K562 (cell line): ENCODE measurements at regions not wholly inside any gene's neighbourhood (a gene's known extent, or its start where the extent isn't known, plus 50 kb on each side); places are given as distances from the start of the nearest gene placed in this dataset.

ENCODE experiments used
- ATAC-seq: fragments of 200-7000 bp; cut with Tn5 transposase; 3 replicates; pipeline ENCODE4 v1.9.1; 2020; ENCODE audit warnings: moderate library complexity
- BruUV-seq: library from RNA; stranded (reverse); fragments of 400-500 nt; replicated peaks from 2 replicates; lab custom pipeline; 2021; lab: Mats Ljungman, UMichigan
- CTCF ChIA-PET: fragments of 300-600 bp; formaldehyde crosslinking; extraction: SDS; loops from one replicate; lab custom pipeline; 2021; ENCODE audit warnings: low intra/inter-chr PET ratio; lab: Yijun Ruan, JAX
- POLR2A ChIA-PET: fragments of 300-600, 350-650 bp; sonication (Branson Sonifier 250); formaldehyde crosslinking; extraction: SDS; loops from one replicate; lab custom pipeline; 2021; ENCODE audit warnings: antibody characterized with exemption, inconsistent platforms; lab: Yijun Ruan, JAX
- DNase-seq, 4 experiments: peaks; one replicate each; pipeline versions ENCODE4 v3.0.0 to v3.0.0-alpha.2; 2011 to 2018; ENCODE audit warnings: low spot score in 3 of 4, mixed read lengths in 3 of 4; ENCODE audit errors: extremely low read depth in 1 of 4
- FAIRE-seq: peaks from 2 replicates; lab custom pipeline; 2011; peaks lifted over from hg19 to GRCh38; lab: Jason Lieb, UNC
- H2AFZ ChIP-seq: 2 replicates; pipeline ENCODE4 v1.6.0; 2011; ENCODE audit warnings: low read depth, low read length, control low read depth, inconsistent platforms
- H3K27ac ChIP-seq: fragments of 200-600 bp; 3 replicates; pipeline ENCODE4 v1.8.0; 2011; ENCODE audit warnings: low read depth, mild to moderate bottlenecking, control low read depth, inconsistent platforms, low read length, moderate library complexity, mixed read lengths; ENCODE audit errors: extremely low read depth
- H3K27me3 ChIP-seq, 2 experiments: fragments of 300-600 bp in 1 of 2; 2 replicates in 1 of 2; 3 replicates in 1 of 2; pipeline versions ENCODE4 v1.6.0 to v1.8.0; 2011; ENCODE audit warnings: inconsistent platforms in 2 of 2, low read length in 2 of 2, mild to moderate bottlenecking in 1 of 2, mixed read lengths in 1 of 2, moderate library complexity in 1 of 2; ENCODE audit not compliant: control insufficient read depth in 2 of 2, insufficient read depth in 2 of 2
- H3K36me3 ChIP-seq: fragments of 300-600 bp; 3 replicates; pipeline ENCODE4 v1.8.0; 2011; ENCODE audit warnings: mild to moderate bottlenecking, low read length, inconsistent platforms; ENCODE audit not compliant: control insufficient read depth, insufficient read depth
- H3K4me1 ChIP-seq, 2 experiments: fragments of 200-600 bp in 1 of 2; replicated peaks in 1 of 2; 2 replicates in 1 of 2; 3 replicates in 1 of 2; pipeline versions ENCODE4 v1.5.1 to v1.8.0; 2011; ENCODE audit warnings: inconsistent platforms in 2 of 2, low read length in 2 of 2, mild to moderate bottlenecking in 1 of 2, mixed read lengths in 1 of 2, moderate library complexity in 1 of 2; ENCODE audit not compliant: control insufficient read depth in 2 of 2, insufficient read depth in 2 of 2
- H3K4me2 ChIP-seq: 2 replicates; pipeline ENCODE4 v1.6.1; 2011; ENCODE audit warnings: low read length, control low read depth, inconsistent platforms, mixed read lengths; ENCODE audit not compliant: insufficient read depth
- H3K4me3 ChIP-seq: fragments of 200-600 bp; sonication (generic), shearing (Covaris generic); 2 replicates; pipeline ENCODE4 v1.5.1; 2016; ENCODE audit warnings: control low read depth, inconsistent platforms
- H3K79me2 ChIP-seq: fragments of 200-600 bp; 3 replicates; pipeline ENCODE4 v1.8.0; 2011; ENCODE audit warnings: low read length, inconsistent platforms; ENCODE audit not compliant: control insufficient read depth, insufficient read depth
- H3K9ac ChIP-seq, 2 experiments: 2 replicates each; pipeline versions ENCODE4 v1.6.0 to v1.6.1; 2011; ENCODE audit warnings: low read depth in 2 of 2, low read length in 2 of 2, control low read depth in 1 of 2, inconsistent platforms in 1 of 2, mild to moderate bottlenecking in 1 of 2, mixed read lengths in 1 of 2; ENCODE audit not compliant: insufficient read depth in 1 of 2
- H3K9me1 ChIP-seq: one replicate; pipeline ENCODE4 v1.6.0; 2011; ENCODE audit warnings: inconsistent platforms, mild to moderate bottlenecking, low read length, moderate library complexity; ENCODE audit not compliant: control insufficient read depth, insufficient read depth
- H3K9me3 ChIP-seq: replicated peaks from 2 replicates; pipeline ENCODE4 v1.5.1; 2011; ENCODE audit warnings: low read depth, low read length, inconsistent platforms; ENCODE audit not compliant: control insufficient read depth, insufficient read depth
- H4K20me1 ChIP-seq: replicated peaks from 2 replicates; pipeline ENCODE4 v1.6.1; 2011; ENCODE audit warnings: low read length, inconsistent platforms, mixed read lengths; ENCODE audit not compliant: control insufficient read depth, insufficient read depth
- NKRF ChIP-seq: fragments of 450-650 bp; IDR thresholded peaks from 2 replicates; pipeline ENCODE4 v1.6.1; 2016; ENCODE audit warnings: borderline replicate concordance
- POLR2H ChIP-seq: IDR thresholded peaks from 2 replicates; pipeline ENCODE4 v1.6.1; 2016; ENCODE audit warnings: missing genetic modification characterization, low read depth, mild to moderate bottlenecking, control low read depth, missing compliant biosample characterization, moderate library complexity
- SIN3B ChIP-seq: fragments of 450-650 bp; IDR thresholded peaks from 2 replicates; pipeline ENCODE4 v1.6.1; 2017; ENCODE audit warnings: low read depth, mild to moderate bottlenecking, moderate library complexity
- WGBS: fragments of 100-300 bp; shearing (Covaris generic); methylation state at CpG from one replicate; pipeline ENCODE4 v1.1.6; 2016; ENCODE audit warnings: low coverage, mixed read lengths; ENCODE audit not compliant: insufficient coverage; ENCODE audit errors: missing lambda C conversion rate; 5-methylcytosine and 5-hydroxymethylcytosine counted together
- in situ Hi-C: fragments of 300-500 bp; cut with MboI; formaldehyde crosslinking; loops from 4 replicates; pipeline ENCODE4 v1.15.0; 2018; ENCODE audit warnings: inconsistent platforms, mixed read lengths
- intact Hi-C: fragments of 100-400 bp; cut with micrococcal nuclease; formaldehyde crosslinking; loops from 2 replicates; pipeline ENCODE4 v1.14.2; 2022
- TF ChIP-seq, protein P1 (sequence below): fragments of 450-650 bp; formaldehyde crosslinking; IDR thresholded peaks from 2 replicates; pipeline ENCODE4 v1.4.0; 2022; ENCODE audit warnings: mild to moderate bottlenecking, moderate library complexity
- TF ChIP-seq, protein P2 (sequence below): IDR thresholded peaks from 2 replicates; pipeline ENCODE4 v1.6.1; 2011; ENCODE audit not compliant: insufficient read length; ENCODE audit errors: extremely low read depth
- TF ChIP-seq, protein P3 (sequence below): fragments of 250-450 bp; sonication (Bioruptor Pico); IDR thresholded peaks from 2 replicates; pipeline ENCODE4 v1.5.0; 2021; ENCODE audit warnings: mild to moderate bottlenecking, borderline replicate concordance

- TF ChIP-seq SIN3B: no peak
- TF ChIP-seq NKRF: no peak
- TF ChIP-seq POLR2H: no peak
Observed at GRCh38 chr2:16368951-16369350, 296.7 kb downstream of the CYRIA start (continued).

DNA sequence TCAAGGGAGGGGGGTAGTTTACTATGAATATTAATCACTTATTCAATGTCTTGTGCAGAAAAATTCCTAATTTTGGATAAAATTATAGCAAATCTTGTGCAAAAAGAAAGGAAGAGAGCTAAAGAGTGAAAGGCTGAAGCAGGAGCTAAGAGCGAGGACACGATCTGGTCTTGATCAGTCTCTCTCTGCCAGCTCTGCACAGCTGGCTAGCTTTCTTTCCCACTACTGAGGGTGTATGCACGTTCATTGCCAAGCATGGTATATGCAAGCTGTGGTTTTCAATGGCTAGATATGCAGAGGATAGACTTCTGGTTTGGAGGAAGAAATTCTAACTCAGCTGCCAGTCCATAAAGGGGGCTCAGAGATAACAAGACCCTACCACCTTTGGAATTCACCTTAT is 297.3 kb downstream of the CYRIA start:
- H3K9ac ChIP-seq: no peak overlapping the region
- TF ChIP-seq, protein P1, sequence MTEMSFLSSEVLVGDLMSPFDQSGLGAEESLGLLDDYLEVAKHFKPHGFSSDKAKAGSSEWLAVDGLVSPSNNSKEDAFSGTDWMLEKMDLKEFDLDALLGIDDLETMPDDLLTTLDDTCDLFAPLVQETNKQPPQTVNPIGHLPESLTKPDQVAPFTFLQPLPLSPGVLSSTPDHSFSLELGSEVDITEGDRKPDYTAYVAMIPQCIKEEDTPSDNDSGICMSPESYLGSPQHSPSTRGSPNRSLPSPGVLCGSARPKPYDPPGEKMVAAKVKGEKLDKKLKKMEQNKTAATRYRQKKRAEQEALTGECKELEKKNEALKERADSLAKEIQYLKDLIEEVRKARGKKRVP (CRISPR knock-in tag): no peak
- TF ChIP-seq, protein P2, sequence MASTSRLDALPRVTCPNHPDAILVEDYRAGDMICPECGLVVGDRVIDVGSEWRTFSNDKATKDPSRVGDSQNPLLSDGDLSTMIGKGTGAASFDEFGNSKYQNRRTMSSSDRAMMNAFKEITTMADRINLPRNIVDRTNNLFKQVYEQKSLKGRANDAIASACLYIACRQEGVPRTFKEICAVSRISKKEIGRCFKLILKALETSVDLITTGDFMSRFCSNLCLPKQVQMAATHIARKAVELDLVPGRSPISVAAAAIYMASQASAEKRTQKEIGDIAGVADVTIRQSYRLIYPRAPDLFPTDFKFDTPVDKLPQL: no peak
- TF ChIP-seq, protein P3, sequence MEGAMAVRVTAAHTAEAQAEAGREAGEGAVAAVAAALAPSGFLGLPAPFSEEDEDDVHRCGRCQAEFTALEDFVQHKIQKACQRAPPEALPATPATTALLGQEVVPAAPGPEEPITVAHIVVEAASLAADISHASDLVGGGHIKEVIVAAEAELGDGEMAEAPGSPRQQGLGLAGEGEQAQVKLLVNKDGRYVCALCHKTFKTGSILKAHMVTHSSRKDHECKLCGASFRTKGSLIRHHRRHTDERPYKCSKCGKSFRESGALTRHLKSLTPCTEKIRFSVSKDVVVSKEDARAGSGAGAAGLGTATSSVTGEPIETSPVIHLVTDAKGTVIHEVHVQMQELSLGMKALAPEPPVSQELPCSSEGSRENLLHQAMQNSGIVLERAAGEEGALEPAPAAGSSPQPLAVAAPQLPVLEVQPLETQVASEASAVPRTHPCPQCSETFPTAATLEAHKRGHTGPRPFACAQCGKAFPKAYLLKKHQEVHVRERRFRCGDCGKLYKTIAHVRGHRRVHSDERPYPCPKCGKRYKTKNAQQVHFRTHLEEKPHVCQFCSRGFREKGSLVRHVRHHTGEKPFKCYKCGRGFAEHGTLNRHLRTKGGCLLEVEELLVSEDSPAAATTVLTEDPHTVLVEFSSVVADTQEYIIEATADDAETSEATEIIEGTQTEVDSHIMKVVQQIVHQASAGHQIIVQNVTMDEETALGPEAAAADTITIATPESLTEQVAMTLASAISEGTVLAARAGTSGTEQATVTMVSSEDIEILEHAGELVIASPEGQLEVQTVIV (CRISPR knock-in tag): no peak
- CTCF ChIA-PET: no interaction called here

More for the DNA sequence above, 297.3 kb downstream of the CYRIA start:
- WGBS: 0% methylated on average over 1 of the region's 3 CpGs
- no peak for FAIRE-seq
- Histone ChIP-seq H4K20me1 (no peaks in the 10 kb centered on the region), H3K27ac (no peak overlapping the region), H3K4me3 (no peak overlapping the region), H3K9me3 (no peaks in the 10 kb centered on the region), H3K4me2 (no peak overlapping the region), H3K4me1 (no peaks in the 10 kb centered on the region), H3K27me3 (no peaks in the 10 kb centered on the region), H3K79me2 (no peaks in the 10 kb centered on the region), H3K36me3 (no peaks in the 10 kb centered on the region), H3K9me1 (no peaks in the 10 kb centered on the region), H2AFZ (no peak overlapping the region)
- POLR2A ChIA-PET: no interaction called here
- intact Hi-C loops: no loop called here
- no peak for ATAC-seq
- in situ Hi-C loops: no loop called here
- BruUV-seq: no TSS peak
- DNase-seq: no peak
